Suprapubic skin (tissue), 4 donors: ENCODE measurements at regions not wholly inside any gene's neighbourhood (a gene's known extent, or its start where the extent isn't known, plus 50 kb on each side); places are given as distances from the start of the nearest gene placed in this dataset.
"Not testable (repeated sequence)": the region's sequence is repeated elsewhere in the genome, so short reads cannot be mapped to it uniquely, and the experiment has no call there.

Experiments used
- CTCF ChIP-seq, 2 donors: fragments of 200-600 bp in 1 of 2; fragments of 450-650 bp in 1 of 2; sonication (generic) in 1 of 2; IDR thresholded peaks; one replicate each; pipeline ENCODE4 v1.5.1; 2016 to 2019; ENCODE audit warnings: antibody characterized with exemption in 2 of 2, mild to moderate bottlenecking in 1 of 2, moderate library complexity in 1 of 2
- POLR2A ChIP-seq, 2 donors: fragments of 450-650 bp; IDR thresholded peaks; one replicate each; pipeline ENCODE4 v1.6.1; 2017; ENCODE audit warnings: antibody characterized with exemption in 2 of 2, mild to moderate bottlenecking in 2 of 2, moderate library complexity in 2 of 2
- POLR2AphosphoS5 ChIP-seq, 3 donors: sonication (generic); formaldehyde crosslinking; IDR thresholded peaks; one replicate each; pipeline ENCODE4 v1.6.1; 2017; ENCODE audit warnings: antibody characterized with exemption in 3 of 3

- TF ChIP-seq POLR2AphosphoS5, CTCF, POLR2A (IDR thresholded peaks at IDR 0.05): not testable (repeated sequence)
These were observed 110.1 kb downstream of the ATXN3L start for GRCh38 chrX:13209704-13210103.
